Keratinocyte (primary cell): ENCODE measurements at regions not wholly inside any gene's neighbourhood (a gene's known extent, or its start where the extent isn't known, plus 50 kb on each side); places are given as distances from the start of the nearest gene placed in this dataset.

Source experiments
- CTCF ChIP-seq, 3 experiments: IDR thresholded peaks in 1 of 3; conservative IDR thresholded peaks in 1 of 3; optimal IDR thresholded peaks in 1 of 3; 2 replicates in 2 of 3; 3 replicates in 1 of 3; pipeline versions ENCODE3 to v1.5.1; 2011; ENCODE audit warnings: low read length in 3 of 3, mild to moderate bottlenecking in 3 of 3, moderate library complexity in 2 of 3, control low read depth in 1 of 3, inconsistent platforms in 1 of 3; ENCODE audit not compliant: insufficient read depth in 2 of 3; ENCODE audit errors: extremely low read depth in 1 of 3
- EZH2 ChIP-seq: IDR thresholded peaks from one replicate; pipeline ENCODE4 v1.6.1; 2012; ENCODE audit warnings: inconsistent platforms, mild to moderate bottlenecking, low read length, moderate library complexity

GRCh38 chr13:48858122-48858902, 117.4 kb upstream of the FNDC3A start:
- no peak for TF ChIP-seq EZH2
- no peak for TF ChIP-seq CTCF (optimal IDR thresholded peaks at IDR 0.05 in 1 of 3, IDR thresholded peaks at IDR 0.05 in 1 of 3, conservative IDR thresholded peaks at IDR 0.05 in 1 of 3; ENCODE audit: extremely low read depth in 1 of 3, insufficient read depth in 2 of 3, low read length in 3 of 3)
